ENCODE measurements at regions not wholly inside any gene's neighbourhood (a gene's known extent, or its start where the extent isn't known, plus 50 kb on each side); places are given as distances from the start of the nearest gene placed in this dataset.

GRCh38 chrX:38985945-38986344, 184.7 kb downstream of the MID1IP1 start:
- no peak for TF ChIP-seq CTCF (IDR thresholded peaks at IDR 0.05; ENCODE audit: low read depth, low read length)
- DNase-seq (ENCODE audit: extremely low read depth, low read depth) = no peak

- no peak for TF ChIP-seq CTCF (IDR thresholded peaks at IDR 0.05; ENCODE audit: low read depth, low read length)
- no peak for DNase-seq (ENCODE audit: extremely low read depth, low read depth)
Observed at GRCh38 chrX:38986586-38986985, 185.3 kb downstream of the MID1IP1 start.

GRCh38 chrX:38987198-38987651, 186.0 kb downstream of the MID1IP1 start:
- no peak for TF ChIP-seq CTCF (IDR thresholded peaks at IDR 0.05; ENCODE audit: low read depth, low read length)
- DNase-seq (ENCODE audit: extremely low read depth, low read depth) = no peak

GRCh38 chrX:38988301-38988700, 187.0 kb downstream of the MID1IP1 start:
- TF ChIP-seq CTCF (IDR thresholded peaks at IDR 0.05; ENCODE audit: low read depth, low read length) = no peak
- DNase-seq (ENCODE audit: extremely low read depth, low read depth) = no peak

- DNase-seq (ENCODE audit: extremely low read depth, low read depth) = no peak
- no peak for TF ChIP-seq CTCF (IDR thresholded peaks at IDR 0.05; ENCODE audit: low read depth, low read length)
Observed at GRCh38 chrX:38989076-38989475, 187.8 kb downstream of the MID1IP1 start.

GRCh38 chrX:38991656-38992440, 190.6 kb downstream of the MID1IP1 start:
- no peak for TF ChIP-seq CTCF (IDR thresholded peaks at IDR 0.05; ENCODE audit: low read depth, low read length)
- DNase-seq (ENCODE audit: extremely low read depth, low read depth) = no peak

- DNase-seq (ENCODE audit: extremely low read depth, low read depth) = no peak
- no peak for TF ChIP-seq CTCF (IDR thresholded peaks at IDR 0.05; ENCODE audit: low read depth, low read length)
Observed at GRCh38 chrX:38992441-38993096, 191.3 kb downstream of the MID1IP1 start.

Measured in AG09319 (cell line).